HG03103 (cell line): ENCODE measurements at regions not wholly inside any gene's neighbourhood (a gene's known extent, or its start where the extent isn't known, plus 50 kb on each side); places are given as distances from the start of the nearest gene placed in this dataset.
"Not testable (repeated sequence)": the region's sequence is repeated elsewhere in the genome, so short reads cannot be mapped to it uniquely, and the experiment has no call there.

Experiments
- ATAC-seq: cut with Tn5 transposase; IDR thresholded peaks from one replicate; pipeline ENCODE4 v1.9.1; 2021; ENCODE audit warnings: low read depth; ENCODE audit not compliant: unreplicated experiment

- ATAC-seq, result not testable (repeated sequence)
Measured at GRCh38 chr17:45554479-45554878, 64.0 kb upstream of the PLEKHM1 start.

GRCh38 chr17:45558821-45559220, 68.3 kb upstream of the PLEKHM1 start:
- not testable (repeated sequence) for ATAC-seq

GRCh38 chr17:45562868-45563267, 72.3 kb upstream of the PLEKHM1 start:
- not testable (repeated sequence) for ATAC-seq

GRCh38 chr17:45563283-45563682, 72.8 kb upstream of the PLEKHM1 start:
- ATAC-seq, result not testable (repeated sequence)

- not testable (repeated sequence) for ATAC-seq
Measured at GRCh38 chr17:45568275-45568674, 77.8 kb upstream of the PLEKHM1 start.

GRCh38 chr17:45573326-45573725, 82.8 kb upstream of the PLEKHM1 start:
- ATAC-seq, result not testable (repeated sequence)

GRCh38 chr17:45573924-45574770, 83.6 kb upstream of the PLEKHM1 start:
- no peak for ATAC-seq

GRCh38 chr17:45575126-45575885, 84.8 kb upstream of the PLEKHM1 start:
- ATAC-seq, result no peak

GRCh38 chr17:45576527-45577307, 86.2 kb upstream of the PLEKHM1 start:
- ATAC-seq, result not testable (repeated sequence)

- ATAC-seq, result no peak
Measured at GRCh38 chr17:45577571-45578279, 87.2 kb upstream of the PLEKHM1 start.

- no peak for ATAC-seq
Measured at GRCh38 chr17:45578516-45579455, 88.3 kb upstream of the PLEKHM1 start.

GRCh38 chr17:45579529-45580495, 89.3 kb upstream of the PLEKHM1 start:
- ATAC-seq, result no peak

- ATAC-seq, result no peak
Measured at GRCh38 chr17:45580924-45581323, 90.4 kb upstream of the PLEKHM1 start.

- no peak for ATAC-seq
Measured at GRCh38 chr17:45581860-45582259, 91.3 kb upstream of the PLEKHM1 start.

GRCh38 chr17:45584092-45585036, 93.8 kb upstream of the PLEKHM1 start:
- peak; percentile 49 for ATAC-seq

- peak; percentile 51 for ATAC-seq
Measured at GRCh38 chr17:45585037-45585733, 94.7 kb upstream of the PLEKHM1 start.
